Cardiac fibroblast (primary cell): ENCODE measurements at regions not wholly inside any gene's neighbourhood (a gene's known extent, or its start where the extent isn't known, plus 50 kb on each side); places are given as distances from the start of the nearest gene placed in this dataset.
A peak's percentile ranks its signal among the peaks of the same experiment; 100 is the strongest.

Experiments used
- DNase-seq, 2 donors: peaks; one replicate each; pipeline versions ENCODE4 v3.0.0 to v3.0.0-alpha.2; 2010; ENCODE audit warnings: low read depth in 2 of 2
- H3K4me3 ChIP-seq, 2 donors: replicated peaks in 1 of 2; 1 replicate in 1 of 2; 2 replicates in 1 of 2; pipeline ENCODE4 v1.5.1; 2011; ENCODE audit warnings: low read depth in 2 of 2, low read length in 2 of 2, mild to moderate bottlenecking in 2 of 2, moderate library complexity in 1 of 2
- TF ChIP-seq, protein P1 (sequence below): IDR thresholded peaks from one replicate; pipeline ENCODE4 v1.5.1; 2011; ENCODE audit warnings: low read depth, mild to moderate bottlenecking, low read length, inconsistent platforms

DNA sequence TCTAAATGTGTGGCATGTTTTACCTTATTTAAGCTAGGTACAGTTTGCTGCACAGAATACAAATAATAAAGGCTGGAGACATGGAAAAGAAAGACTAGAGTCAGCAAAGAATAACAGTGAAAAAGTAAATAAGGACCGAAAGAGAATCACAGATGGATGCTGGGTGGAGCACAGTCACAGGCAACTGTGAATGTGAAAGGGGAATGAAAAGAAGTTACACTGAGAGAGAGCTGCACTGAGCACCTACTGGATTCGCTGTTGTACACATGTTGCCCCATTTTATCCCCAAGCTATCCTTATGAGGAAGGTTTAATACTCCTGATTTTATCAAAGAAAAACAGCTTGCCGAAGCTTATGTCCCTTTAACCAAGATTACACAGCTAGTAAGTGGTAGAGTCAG lies 165.4 kb upstream of the RGMB start:
- no peak overlapping the region for H3K4me3 ChIP-seq
- no peak for DNase-seq
- TF ChIP-seq, protein P1, sequence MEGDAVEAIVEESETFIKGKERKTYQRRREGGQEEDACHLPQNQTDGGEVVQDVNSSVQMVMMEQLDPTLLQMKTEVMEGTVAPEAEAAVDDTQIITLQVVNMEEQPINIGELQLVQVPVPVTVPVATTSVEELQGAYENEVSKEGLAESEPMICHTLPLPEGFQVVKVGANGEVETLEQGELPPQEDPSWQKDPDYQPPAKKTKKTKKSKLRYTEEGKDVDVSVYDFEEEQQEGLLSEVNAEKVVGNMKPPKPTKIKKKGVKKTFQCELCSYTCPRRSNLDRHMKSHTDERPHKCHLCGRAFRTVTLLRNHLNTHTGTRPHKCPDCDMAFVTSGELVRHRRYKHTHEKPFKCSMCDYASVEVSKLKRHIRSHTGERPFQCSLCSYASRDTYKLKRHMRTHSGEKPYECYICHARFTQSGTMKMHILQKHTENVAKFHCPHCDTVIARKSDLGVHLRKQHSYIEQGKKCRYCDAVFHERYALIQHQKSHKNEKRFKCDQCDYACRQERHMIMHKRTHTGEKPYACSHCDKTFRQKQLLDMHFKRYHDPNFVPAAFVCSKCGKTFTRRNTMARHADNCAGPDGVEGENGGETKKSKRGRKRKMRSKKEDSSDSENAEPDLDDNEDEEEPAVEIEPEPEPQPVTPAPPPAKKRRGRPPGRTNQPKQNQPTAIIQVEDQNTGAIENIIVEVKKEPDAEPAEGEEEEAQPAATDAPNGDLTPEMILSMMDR: no peak

DNA sequence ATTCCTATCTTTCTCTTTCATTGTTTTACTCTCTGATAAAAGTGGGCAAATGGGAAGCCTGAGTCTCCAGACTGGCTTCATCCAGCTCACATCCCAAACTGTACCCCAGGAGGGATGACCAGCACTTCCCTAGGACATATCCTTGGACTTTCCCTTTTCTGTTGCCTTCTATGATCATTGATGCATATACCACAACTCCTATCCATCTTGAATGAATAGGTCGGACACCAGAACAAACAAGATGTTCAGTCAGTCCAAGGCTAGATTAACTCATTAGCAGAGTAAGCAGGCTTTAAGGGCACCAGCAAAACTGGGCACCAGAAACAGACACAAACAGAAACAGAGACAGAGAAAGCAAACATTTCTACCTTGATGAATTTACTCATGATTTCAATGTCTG lies 159.1 kb upstream of the RGMB start:
- no peak overlapping the region for H3K4me3 ChIP-seq
- no peak for DNase-seq
- TF ChIP-seq, protein P1: no peak

DNA sequence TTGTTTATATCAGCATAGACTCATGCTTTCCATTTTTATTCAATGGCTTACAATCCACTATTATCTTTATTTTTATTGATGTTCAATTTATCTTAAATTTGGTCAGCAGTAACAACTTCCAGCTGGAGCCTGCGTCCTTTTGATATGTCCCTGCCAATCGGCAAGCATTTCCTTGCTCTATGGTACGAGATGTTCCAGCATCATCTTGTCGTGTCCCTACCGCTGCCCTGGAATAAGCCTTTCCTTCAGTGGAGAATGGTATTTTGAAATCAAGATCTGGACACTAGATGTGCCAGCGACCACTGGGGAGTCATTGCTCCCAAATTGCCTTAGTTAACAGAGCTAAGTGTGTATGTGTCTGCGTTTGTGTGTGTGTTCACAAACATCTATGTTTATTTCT lies 151.6 kb upstream of the RGMB start:
- TF ChIP-seq, protein P1: no peak
- DNase-seq: no peak
- no peak overlapping the region for H3K4me3 ChIP-seq

DNA sequence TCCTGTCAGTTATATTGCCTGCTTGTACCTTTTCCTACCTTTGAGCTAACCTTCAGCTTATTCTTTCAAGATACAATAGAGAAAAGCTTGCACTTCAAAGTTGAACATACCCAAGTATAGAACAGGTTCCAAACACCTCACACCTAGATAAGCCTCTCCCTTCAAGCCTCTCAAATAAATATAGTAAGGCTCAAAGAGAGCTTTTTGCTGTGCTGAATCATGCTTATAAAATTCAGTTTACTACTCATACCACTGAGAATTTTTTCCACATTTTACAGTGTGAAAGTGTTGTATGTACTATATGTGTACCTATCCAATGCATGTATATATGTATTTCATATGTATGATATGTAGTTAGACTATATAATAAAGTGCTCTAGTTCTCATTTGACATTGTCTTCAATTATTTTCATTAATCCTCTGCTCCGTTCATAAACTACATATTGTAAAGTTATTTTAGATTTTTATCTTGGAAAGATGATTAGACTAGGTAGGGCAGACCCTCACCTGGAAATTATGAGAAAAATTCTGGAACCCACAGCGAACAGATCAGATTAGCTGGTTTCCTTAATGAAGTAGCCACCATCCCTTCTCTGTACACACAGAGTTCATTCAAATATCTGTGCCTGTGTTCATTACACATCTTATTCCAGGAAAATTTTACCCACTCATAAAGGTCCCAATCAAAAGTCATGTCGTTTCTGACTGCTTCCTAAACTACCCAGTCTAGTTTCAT lies 149.2 kb upstream of the RGMB start:
- no peak overlapping the region for H3K4me3 ChIP-seq
- TF ChIP-seq, protein P1: no peak
- DNase-seq: peak in 1 of 2 donors; percentile 18

DNA sequence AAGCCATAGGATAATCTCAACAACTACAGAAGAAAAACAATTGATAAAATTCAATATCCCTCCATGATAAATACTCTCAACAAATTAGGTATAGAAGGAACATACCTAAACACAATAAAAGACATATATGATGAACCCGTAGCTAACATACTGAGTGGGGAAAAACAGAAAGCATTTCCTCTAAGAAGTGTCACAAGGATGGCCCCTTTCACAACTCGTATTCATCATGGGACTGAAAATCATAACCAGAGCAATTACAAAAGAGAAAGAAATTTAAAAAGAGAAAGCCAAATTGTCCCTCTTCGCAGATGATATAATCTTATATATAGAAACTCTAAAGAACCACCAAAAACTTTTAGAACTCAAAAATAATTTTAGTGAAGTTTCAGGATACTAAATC lies 146.3 kb upstream of the RGMB start:
- DNase-seq: no peak
- TF ChIP-seq, protein P1: no peak
- no peak overlapping the region for H3K4me3 ChIP-seq

DNA sequence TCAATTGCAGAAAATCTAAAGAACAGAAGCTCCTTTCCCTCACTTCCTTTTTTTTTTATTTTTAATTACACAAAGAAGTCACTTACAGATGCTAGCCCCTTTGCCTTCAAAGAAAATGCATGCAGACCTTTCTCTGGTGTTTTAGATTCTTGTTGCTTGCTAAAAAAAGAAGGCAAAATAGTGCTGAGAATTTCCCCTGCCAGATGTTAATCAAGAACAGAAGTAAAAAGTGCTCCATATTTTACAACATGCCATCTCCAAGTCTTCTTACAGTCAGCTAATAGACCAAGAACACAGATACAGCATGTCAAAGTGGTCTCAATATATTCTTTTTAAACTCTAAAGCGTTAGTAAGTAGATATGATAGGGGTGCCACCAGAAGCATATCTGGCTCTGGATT lies 142.8 kb upstream of the RGMB start:
- DNase-seq: no peak
- no peak overlapping the region for H3K4me3 ChIP-seq
- TF ChIP-seq, protein P1: no peak
